ENCODE measurements at regions not wholly inside any gene's neighbourhood (a gene's known extent, or its start where the extent isn't known, plus 50 kb on each side); places are given as distances from the start of the nearest gene placed in this dataset.

GRCh38 chr1:14100919-14101318 lies 400.9 kb downstream of the PRDM2 start:
- no peak for DNase-seq (ENCODE audit: low read depth in 2 of 2)

- no peak for DNase-seq (ENCODE audit: low read depth in 2 of 2)
These were observed 402.2 kb downstream of the PRDM2 start for GRCh38 chr1:14102180-14102579.

- DNase-seq (ENCODE audit: low read depth in 2 of 2), result no peak
These were observed 404.0 kb downstream of the PRDM2 start for GRCh38 chr1:14103878-14104430.

GRCh38 chr1:14106126-14106525 lies 406.1 kb downstream of the PRDM2 start:
- DNase-seq (ENCODE audit: low read depth in 2 of 2), result no peak

DNA sequence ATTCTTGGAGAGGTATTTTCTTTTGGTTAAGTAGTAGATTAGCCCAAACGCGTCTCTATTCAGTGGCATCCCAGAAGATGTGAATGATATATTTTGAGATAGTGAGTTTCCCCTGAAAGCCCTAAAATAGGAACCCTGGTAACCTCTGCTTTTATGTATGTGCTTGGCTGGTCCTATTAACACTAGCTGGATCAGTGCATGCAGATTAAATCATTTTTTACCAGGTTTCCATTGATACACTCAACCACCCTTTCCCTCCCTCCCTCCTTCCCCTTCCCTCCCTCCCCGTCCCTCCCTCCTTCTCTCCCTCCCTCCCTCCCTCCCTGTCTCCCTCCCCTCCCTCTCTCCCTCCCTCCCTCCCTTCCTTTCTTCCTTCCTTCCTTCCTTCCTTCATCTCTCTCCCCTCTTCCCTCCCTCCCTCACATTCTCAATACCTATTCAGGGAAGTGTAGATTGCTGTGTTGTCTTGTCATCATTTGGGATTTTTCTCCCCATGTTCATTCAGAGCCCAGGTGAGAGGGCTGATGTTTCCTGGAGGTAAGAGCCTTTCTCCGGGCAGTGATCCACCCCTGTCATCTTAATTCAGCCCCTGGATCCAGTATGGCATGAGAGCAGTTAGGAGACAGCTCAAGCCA lies 406.8 kb downstream of the PRDM2 start:
- no peak for DNase-seq (ENCODE audit: low read depth in 2 of 2)

- no peak for DNase-seq (ENCODE audit: low read depth in 2 of 2)
These were observed 408.6 kb downstream of the PRDM2 start for GRCh38 chr1:14108356-14109275.

DNA sequence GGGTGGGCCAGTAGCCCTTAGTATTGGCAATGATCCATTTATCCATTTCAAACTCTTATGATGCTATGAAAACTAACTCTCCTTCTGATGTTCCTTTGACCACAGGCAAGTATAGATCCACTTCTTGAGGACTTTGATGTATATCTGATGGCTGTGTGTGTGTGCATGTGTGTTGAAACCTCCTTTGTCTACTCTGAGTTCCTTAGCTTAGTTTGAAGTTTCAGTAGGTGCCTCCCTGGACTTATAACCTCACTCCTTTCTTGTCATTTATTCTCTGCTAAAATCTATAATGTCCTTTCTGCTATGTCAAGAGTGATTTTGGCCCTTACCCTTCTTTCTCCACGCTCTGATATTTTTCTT lies 409.3 kb downstream of the PRDM2 start:
- DNase-seq (ENCODE audit: low read depth in 2 of 2), result no peak

- DNase-seq (ENCODE audit: low read depth in 2 of 2), result no peak
These were observed 410.1 kb downstream of the PRDM2 start for GRCh38 chr1:14110040-14110439.

GRCh38 chr1:14111121-14111520 lies 411.1 kb downstream of the PRDM2 start:
- no peak for DNase-seq (ENCODE audit: low read depth in 2 of 2)

DNA sequence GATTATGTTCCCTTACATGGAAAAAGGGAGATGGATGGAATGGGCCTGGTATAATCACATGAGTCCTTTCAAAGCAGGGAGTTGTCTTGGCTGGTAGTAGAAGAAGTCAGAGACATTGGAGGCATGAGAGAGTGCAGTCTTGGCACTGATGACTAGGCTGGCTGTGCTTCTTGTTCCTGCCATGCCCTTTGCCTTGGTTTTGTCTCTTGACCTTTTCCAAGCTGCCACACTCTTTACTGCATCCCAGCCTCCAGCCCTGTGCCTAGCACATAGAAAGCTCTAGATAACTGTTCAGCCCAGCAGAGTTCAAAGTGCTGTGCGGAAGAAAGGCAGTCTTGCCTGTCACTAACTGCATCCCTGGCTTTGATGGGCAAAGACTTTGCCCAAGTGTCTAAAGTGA lies 412.6 kb downstream of the PRDM2 start:
- DNase-seq (ENCODE audit: low read depth in 2 of 2), result no peak

DNA sequence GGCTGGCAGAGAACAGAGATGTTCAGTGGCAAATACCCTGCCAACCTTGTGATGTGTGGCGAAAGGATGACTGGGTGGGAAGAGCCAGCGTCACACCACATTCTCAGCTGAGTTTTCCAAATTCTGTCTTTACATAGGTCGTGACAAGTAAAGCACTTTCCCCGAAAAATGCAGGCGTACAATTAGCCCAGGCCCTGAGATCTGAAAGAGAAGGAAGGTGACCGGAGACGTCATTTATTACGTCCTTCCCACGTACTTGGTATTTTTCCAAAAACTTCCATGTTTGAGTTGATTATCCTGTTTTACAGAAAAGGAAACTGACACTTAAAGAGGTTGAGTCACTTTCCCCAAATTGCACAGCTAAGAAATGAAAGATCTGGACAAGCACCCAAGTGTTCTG lies 413.3 kb downstream of the PRDM2 start:
- no peak for DNase-seq (ENCODE audit: low read depth in 2 of 2)

DNA sequence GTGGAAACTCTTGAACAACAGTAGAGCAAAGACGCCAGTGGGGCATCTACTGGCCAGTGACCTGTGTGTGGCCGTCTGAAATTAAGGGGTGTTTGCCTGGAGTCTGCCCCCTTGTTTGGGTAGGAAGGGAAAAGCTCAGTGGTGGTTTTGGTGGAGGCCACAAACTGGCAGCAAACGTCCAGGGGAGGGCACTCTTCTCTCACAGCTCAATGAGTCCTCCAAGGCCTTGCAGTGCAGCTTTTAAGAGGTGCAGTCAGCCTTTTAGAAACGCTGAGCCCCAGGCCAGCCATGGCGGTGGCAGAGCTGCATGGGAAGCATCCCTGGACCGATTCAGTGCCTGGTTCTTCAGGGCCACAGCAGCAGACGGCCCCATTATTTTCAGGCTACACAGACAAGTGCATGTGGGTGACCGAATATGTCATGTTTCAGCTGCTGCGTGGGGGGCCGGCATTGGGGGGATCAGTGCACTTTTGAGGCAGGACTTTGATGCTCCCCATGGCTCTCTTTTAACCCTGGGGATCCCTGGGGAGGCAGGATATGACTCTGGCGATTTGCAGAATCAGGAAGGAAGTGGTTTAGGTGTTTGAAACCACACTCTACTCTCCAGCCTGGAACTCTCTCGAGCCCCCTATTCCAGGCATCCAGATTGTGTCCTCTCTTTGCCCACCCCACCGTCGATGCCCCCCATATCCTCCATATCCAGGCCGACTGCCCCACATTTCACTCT lies 414.0 kb downstream of the PRDM2 start:
- DNase-seq (ENCODE audit: low read depth in 2 of 2), result no peak

GRCh38 chr1:14115976-14116375 lies 416.0 kb downstream of the PRDM2 start:
- no peak for DNase-seq (ENCODE audit: low read depth in 2 of 2)

DNA sequence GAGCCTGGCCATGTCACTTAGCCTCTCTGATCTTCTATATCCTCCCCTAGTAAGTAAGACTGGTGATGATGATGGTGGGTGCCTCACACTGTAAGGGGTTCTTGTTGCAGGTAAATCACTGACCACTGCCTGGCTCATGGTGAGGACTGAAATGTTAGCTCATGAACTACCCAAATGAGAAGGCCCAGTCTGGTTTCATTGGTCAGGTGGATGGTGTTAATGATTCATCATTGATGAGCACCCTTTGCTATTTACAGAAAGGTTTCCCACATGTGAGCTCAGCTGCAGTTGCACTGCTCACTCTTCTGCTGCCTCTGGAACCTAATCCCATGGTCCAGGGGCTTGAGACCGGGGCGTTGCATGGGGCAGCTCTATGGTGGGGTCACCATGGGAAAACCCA lies 417.7 kb downstream of the PRDM2 start:
- no peak for DNase-seq (ENCODE audit: low read depth in 2 of 2)

DNA sequence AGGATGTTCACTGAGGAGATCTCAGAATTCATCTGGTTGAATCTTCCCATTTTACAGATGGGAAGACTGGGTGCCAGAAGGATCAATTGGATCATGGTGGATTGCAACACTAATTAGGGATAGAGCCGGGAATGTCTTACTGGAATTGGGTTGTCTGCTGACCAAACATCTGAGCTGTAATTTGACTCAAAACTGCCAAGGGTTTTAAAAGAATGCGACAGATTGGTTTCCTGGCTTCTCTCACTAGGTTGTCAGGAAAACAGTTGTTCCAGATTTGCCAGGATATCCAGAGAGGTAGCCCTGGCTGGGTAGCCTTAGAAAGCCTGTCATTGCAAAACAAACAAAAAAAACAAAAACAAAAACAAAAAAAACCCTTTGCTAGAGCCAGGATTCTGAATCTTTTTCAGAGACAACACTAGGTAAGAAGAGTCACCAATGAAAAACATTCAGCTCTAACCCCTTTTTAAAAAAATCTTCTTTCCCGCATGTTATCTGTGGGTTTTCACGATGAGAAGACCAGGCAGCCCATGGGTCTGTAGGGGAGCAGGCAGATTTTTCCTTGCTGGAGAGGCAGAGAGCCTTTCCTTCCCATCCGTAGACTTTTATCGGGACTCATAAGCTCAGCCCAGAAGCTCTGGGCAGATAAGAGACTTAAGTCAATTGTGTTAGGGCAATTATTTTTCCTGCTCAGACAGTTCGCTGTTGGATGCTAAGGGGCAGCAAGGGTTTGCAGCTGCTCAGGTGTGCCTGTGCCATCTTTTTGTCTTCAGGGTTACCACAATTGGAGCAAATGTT lies 418.9 kb downstream of the PRDM2 start:
- no peak for DNase-seq (ENCODE audit: low read depth in 2 of 2)

DNA sequence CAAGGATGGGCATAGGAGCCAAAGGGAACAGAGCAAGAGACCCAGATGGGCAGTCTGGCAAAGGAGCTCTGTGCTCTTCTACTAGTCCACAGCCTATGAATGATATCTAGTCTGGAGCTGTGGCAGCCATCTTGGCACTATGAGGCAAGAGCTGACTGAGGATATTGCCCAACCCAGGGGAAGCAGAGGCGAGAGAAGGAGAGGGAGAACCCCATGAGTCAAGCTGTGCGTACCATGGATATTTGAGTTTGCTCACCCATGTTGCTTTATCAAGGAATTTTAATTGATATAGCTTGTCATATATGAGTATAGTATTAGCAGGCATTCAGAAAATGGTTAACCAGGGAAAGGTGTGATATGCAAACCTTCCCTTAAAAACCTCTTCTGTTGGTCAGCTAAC lies 420.9 kb downstream of the PRDM2 start:
- no peak for DNase-seq (ENCODE audit: low read depth in 2 of 2)

DNA sequence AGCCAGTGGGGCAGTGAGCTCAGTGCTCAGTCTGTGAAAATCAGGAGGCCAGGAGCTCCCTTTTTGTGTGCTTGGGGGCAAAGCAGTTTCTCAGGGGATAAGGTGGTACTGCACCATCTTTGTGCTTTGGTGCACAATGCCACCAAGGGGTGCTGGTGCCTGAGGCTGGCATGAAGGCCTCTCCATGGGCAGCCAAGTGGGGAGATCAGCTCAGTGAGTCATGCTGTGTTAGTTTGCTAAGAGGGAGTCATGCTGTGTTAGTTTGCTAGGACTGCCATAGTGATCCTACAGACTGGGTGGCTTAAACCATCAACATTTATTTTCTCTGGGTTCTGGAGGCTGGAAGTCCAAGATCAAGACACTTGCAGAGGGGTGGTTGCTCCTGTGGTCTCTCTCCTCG lies 428.1 kb downstream of the PRDM2 start:
- no peak for DNase-seq (ENCODE audit: low read depth in 2 of 2)

DNA sequence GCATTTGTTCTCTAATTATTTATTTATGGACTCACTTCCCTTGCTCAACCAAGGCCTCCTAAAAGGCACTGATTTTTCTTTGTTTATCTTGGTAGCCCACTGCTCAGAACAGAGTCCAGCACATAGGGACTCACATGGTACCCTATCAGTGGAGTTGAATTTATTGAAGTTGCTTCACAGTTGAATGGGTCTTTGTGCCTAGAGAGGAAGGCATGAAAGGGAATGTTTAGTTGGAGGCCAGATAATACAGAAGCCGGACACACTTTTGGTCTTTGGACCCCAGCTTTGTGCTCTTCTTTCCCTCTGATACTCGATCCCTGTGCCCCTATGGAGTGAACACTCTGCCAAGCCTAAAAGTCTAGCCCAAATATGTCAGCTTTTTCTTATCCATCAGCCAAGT lies 429.0 kb downstream of the PRDM2 start:
- no peak for DNase-seq (ENCODE audit: low read depth in 2 of 2)

GRCh38 chr1:14135070-14135469 lies 435.1 kb downstream of the PRDM2 start:
- DNase-seq (ENCODE audit: low read depth in 2 of 2), result no peak

DNA sequence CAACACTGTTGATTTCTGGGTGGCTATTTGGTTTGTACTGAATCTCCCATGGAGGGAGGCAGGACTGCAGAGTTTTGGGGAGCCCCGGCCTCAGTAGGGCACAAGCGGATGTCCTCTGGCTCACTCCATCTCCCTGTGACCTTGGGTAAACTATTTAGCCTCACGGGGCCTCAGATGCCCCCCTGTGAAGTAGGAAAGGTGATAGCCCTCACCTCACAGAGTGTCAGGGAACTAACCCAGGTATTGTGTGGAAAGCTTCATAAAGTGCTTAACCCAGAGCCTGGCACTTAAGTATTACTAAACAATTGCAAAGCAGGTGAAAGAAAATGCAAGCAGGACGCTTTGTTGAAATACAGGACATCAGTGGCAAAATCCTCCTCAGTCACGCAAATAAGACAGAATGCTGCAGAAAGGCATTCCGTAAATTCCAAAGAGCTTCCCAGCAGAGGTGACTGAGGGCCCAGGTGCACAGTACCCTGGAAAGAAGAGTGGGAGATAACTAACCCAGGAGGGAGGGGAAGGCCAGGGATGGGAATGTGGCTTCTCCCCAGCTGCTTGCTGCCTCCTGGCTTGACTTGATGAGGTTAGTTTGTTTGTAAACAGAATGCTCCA lies 436.3 kb downstream of the PRDM2 start:
- DNase-seq (ENCODE audit: low read depth in 2 of 2), result no peak

DNA sequence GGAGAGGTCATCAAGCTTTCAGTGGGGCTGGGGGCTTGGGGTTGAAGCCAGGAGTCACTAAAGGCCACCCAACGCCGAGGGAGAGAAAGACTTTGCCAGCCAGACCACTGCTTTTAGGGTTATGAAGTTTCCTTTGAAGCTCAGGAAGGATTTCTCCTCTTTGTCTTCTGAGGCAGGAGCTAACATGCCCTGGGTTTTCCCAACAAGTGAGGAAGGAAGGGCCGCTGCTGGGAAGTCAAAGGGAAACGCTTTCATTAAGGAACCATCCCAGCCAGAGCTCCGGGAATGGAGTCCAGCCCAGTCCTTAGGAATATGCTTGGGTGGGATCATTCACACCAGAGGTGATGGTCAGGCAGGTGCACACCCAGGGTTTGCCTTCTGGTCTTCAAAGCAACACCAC lies 436.9 kb downstream of the PRDM2 start:
- DNase-seq (ENCODE audit: low read depth in 2 of 2), result no peak
